A204.1 (cell line): ENCODE measurements at regions not wholly inside any gene's neighbourhood (a gene's known extent, or its start where the extent isn't known, plus 50 kb on each side); places are given as distances from the start of the nearest gene placed in this dataset.
"Not testable (repeated sequence)": the region's sequence is repeated elsewhere in the genome, so short reads cannot be mapped to it uniquely, and the experiment has no call there.

Source experiments
- FAIRE-seq: peaks from 2 replicates; lab custom pipeline; 2012; peaks lifted over from hg19 to GRCh38; lab: Jason Lieb, UNC

GRCh38 chr1:148432318-148432717, 50.8 kb downstream of the PPIAL4G start:
- FAIRE-seq: not testable (repeated sequence)

- FAIRE-seq: not testable (repeated sequence)
These were observed 53.2 kb downstream of the PPIAL4G start for GRCh38 chr1:148429856-148430255.

- not testable (repeated sequence) for FAIRE-seq
These were observed 56.0 kb downstream of the PPIAL4G start for GRCh38 chr1:148426940-148427611.

GRCh38 chr1:148426385-148426784, 56.7 kb downstream of the PPIAL4G start:
- not testable (repeated sequence) for FAIRE-seq

- not testable (repeated sequence) for FAIRE-seq
These were observed 58.7 kb downstream of the PPIAL4G start for GRCh38 chr1:148424143-148425003.

GRCh38 chr1:148422921-148423320, 60.2 kb downstream of the PPIAL4G start:
- FAIRE-seq: not testable (repeated sequence)

- FAIRE-seq: not testable (repeated sequence)
These were observed 65.9 kb downstream of the PPIAL4G start for GRCh38 chr1:148417241-148417640.

- not testable (repeated sequence) for FAIRE-seq
These were observed 69.7 kb downstream of the PPIAL4G start for GRCh38 chr1:148413385-148413784.

- not testable (repeated sequence) for FAIRE-seq
These were observed 78.1 kb downstream of the PPIAL4G start for GRCh38 chr1:148404786-148405568.

GRCh38 chr1:148403925-148404324, 79.2 kb downstream of the PPIAL4G start:
- not testable (repeated sequence) for FAIRE-seq

GRCh38 chr1:148403085-148403456, 80.0 kb downstream of the PPIAL4G start:
- FAIRE-seq: not testable (repeated sequence)

GRCh38 chr1:148402152-148403084, 80.7 kb downstream of the PPIAL4G start:
- FAIRE-seq: not testable (repeated sequence)

- FAIRE-seq: not testable (repeated sequence)
These were observed 85.6 kb downstream of the PPIAL4G start for GRCh38 chr1:148397516-148397915.

- FAIRE-seq: not testable (repeated sequence)
These were observed 90.6 kb downstream of the PPIAL4G start for GRCh38 chr1:148392505-148392904.

- FAIRE-seq: not testable (repeated sequence)
These were observed 91.8 kb downstream of the PPIAL4G start for GRCh38 chr1:148391323-148391722.

- FAIRE-seq: no peak
These were observed 94.1 kb downstream of the PPIAL4G start for GRCh38 chr1:148389027-148389339.

- no peak for FAIRE-seq
These were observed 94.7 kb downstream of the PPIAL4G start for GRCh38 chr1:148388260-148389026.

GRCh38 chr1:148387949-148388259, 95.2 kb downstream of the PPIAL4G start:
- FAIRE-seq: not testable (repeated sequence)

- FAIRE-seq: not testable (repeated sequence)
These were observed 95.8 kb downstream of the PPIAL4G start for GRCh38 chr1:148387122-148387948.

- FAIRE-seq: no peak
These were observed 96.5 kb downstream of the PPIAL4G start for GRCh38 chr1:148386617-148387016.
